ENCODE measurements at regions not wholly inside any gene's neighbourhood (a gene's known extent, or its start where the extent isn't known, plus 50 kb on each side); places are given as distances from the start of the nearest gene placed in this dataset.
"Not testable (repeated sequence)": the region's sequence is repeated elsewhere in the genome, so short reads cannot be mapped to it uniquely, and the experiment has no call there.

- in situ Hi-C loops (cut with HindIII; ENCODE audit: low pct_ligation_motif_present, low pct_unique_long_range_greater_than_20kb, low sequenced_read_pairs): no loop called here
- DNase-seq: no peak
Observed at GRCh38 chr4:59644765-59645164, 1555.4 kb upstream of the ADGRL3 start.

- in situ Hi-C loops (cut with HindIII; ENCODE audit: low pct_ligation_motif_present, low pct_unique_long_range_greater_than_20kb, low sequenced_read_pairs): no loop called here
Observed at GRCh38 chr4:59646082-59646481, 1554.0 kb upstream of the ADGRL3 start.

GRCh38 chr4:59647011-59647410 lies 1553.1 kb upstream of the ADGRL3 start:
- no peak for DNase-seq
- in situ Hi-C loops (cut with HindIII; ENCODE audit: low pct_ligation_motif_present, low pct_unique_long_range_greater_than_20kb, low sequenced_read_pairs): no loop called here

More at GRCh38 chr4:59646082-59646481, 1554.0 kb upstream of the ADGRL3 start:
- DNase-seq: no peak

GRCh38 chr4:59647500-59647899 lies 1552.6 kb upstream of the ADGRL3 start:
- DNase-seq: no peak
- in situ Hi-C loops (cut with HindIII; ENCODE audit: low pct_ligation_motif_present, low pct_unique_long_range_greater_than_20kb, low sequenced_read_pairs): no loop called here

GRCh38 chr4:59650861-59651260 lies 1549.3 kb upstream of the ADGRL3 start:
- DNase-seq: no peak
- in situ Hi-C loops (cut with HindIII; ENCODE audit: low pct_ligation_motif_present, low pct_unique_long_range_greater_than_20kb, low sequenced_read_pairs): no loop called here

DNA sequence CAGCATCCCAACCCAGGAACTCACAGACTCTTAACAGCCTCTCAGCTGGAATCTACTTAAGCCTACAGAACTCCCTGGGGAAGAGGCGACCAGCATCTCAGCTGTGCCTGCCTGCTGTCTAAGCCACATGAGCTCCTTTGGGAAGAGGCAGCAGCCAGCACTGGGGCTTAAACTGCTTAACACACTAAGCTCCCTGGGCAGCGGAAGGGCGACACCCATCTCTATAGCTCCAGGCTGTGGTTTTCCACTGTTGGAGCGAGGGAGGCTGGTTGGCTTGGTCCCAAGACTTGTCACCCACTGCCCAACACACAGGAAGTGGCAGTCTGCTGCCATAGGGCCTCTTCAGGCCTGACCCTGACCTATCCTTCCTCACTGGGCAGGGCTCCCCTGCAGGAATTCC lies 1544.1 kb upstream of the ADGRL3 start:
- DNase-seq: no peak
- in situ Hi-C loops (cut with HindIII; ENCODE audit: low pct_ligation_motif_present, low pct_unique_long_range_greater_than_20kb, low sequenced_read_pairs): no loop called here

GRCh38 chr4:59664771-59665170 lies 1535.4 kb upstream of the ADGRL3 start:
- in situ Hi-C loops (cut with HindIII; ENCODE audit: low pct_ligation_motif_present, low pct_unique_long_range_greater_than_20kb, low sequenced_read_pairs): no loop called here
- DNase-seq: no peak

GRCh38 chr4:59666645-59667044 lies 1533.5 kb upstream of the ADGRL3 start:
- in situ Hi-C loops (cut with HindIII; ENCODE audit: low pct_ligation_motif_present, low pct_unique_long_range_greater_than_20kb, low sequenced_read_pairs): no loop called here
- DNase-seq: no peak

GRCh38 chr4:59671037-59671436 lies 1529.1 kb upstream of the ADGRL3 start:
- DNase-seq: no peak
- in situ Hi-C loops (cut with HindIII; ENCODE audit: low pct_ligation_motif_present, low pct_unique_long_range_greater_than_20kb, low sequenced_read_pairs): no loop called here

DNA sequence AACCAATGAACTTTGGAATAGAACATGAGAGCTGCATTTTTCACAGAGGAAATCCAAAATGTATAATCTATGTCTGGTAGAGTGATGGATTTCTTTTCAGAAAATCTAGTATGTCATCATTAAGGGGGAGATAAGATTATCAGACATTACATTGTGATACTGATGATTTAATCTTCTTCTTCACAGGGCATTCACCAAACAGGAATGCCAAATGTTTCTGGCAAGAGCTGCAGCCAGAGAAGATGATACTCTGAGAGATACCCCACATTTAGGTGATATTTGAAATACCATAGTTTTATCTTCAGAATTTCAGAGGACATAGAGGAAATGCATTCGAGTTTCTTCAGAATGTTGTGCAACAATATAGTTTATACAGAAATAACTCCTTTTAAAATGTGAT lies 1523.7 kb upstream of the ADGRL3 start:
- no peak for DNase-seq
- in situ Hi-C loops (cut with HindIII; ENCODE audit: low pct_ligation_motif_present, low pct_unique_long_range_greater_than_20kb, low sequenced_read_pairs): no loop called here

- DNase-seq; in situ Hi-C loops (cut with HindIII; ENCODE audit: low pct_ligation_motif_present, low pct_unique_long_range_greater_than_20kb, low sequenced_read_pairs): not testable (repeated sequence)
Observed at GRCh38 chr4:59676992-59677391, 1523.1 kb upstream of the ADGRL3 start.

DNA sequence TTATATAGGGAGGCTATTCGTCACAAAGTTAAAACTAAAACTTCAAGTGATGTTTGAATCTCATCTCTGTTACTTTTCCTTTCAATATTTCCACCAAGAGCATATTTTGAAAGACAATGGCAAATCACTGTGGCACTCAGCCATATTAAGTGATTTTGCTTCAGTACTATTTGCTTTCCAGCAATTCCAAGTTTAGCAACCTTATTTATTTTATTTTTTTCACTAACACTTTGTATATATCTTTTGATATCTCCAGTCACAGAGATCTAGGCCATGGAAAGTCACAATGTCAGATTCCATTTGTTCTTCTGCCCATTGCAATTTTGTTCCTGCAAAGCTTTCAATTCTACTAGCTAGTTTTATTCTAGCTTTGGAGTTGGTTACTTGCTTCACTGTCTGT lies 1514.5 kb upstream of the ADGRL3 start:
- in situ Hi-C loops (cut with HindIII; ENCODE audit: low pct_ligation_motif_present, low pct_unique_long_range_greater_than_20kb, low sequenced_read_pairs): no loop called here
- DNase-seq: no peak

DNA sequence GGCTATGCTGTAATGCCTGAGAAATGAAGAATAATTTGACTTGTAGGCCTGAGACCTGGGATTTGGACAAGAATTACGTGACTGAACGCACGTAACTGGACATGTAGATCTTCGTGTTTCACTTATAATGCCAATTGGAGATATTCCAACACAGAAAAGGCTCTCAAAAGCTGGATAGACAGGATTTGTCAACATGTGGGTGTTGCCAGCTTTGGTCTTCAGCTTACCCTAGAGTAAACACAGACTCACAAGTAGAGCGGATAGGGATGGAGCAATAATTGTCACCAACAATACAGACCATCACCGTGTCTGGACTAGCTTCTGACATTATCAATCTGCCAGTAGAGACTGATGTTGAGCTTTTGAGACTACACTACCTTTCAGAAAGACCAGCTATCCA lies 1511.0 kb upstream of the ADGRL3 start:
- DNase-seq: no peak
- in situ Hi-C loops (cut with HindIII; ENCODE audit: low pct_ligation_motif_present, low pct_unique_long_range_greater_than_20kb, low sequenced_read_pairs): no loop called here

DNA sequence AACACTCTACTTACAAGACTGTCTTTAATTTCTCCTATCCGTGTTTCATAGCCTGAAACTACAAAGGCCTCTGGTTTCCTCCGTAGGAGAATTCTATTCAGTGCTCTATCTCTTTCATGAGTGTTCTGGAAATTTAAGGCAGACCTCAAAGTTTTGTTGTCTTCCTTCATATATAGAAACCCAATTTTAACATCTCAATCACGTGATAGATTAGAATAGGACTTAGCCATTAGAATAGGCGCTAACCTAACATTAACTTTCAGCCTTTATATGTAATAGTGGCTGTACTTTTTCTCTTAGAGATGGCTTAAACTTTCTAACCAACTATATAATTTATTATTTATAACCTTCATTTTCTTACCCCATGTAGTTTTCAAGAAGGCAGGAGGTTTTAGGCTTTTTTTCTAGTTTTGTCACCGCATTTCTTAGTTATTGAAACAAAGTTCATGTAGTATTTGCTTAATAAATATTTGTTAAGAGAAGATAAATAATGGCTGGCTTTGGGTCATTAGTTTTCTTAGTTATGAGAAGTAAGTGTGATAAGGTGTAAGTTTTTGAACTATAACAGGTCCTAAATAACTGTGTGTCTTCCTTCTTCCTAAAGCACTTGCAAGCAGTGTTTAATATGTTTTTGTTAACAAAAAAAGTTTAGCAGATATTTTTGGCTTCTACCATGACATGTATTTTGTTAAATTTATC lies 1504.6 kb upstream of the ADGRL3 start:
- in situ Hi-C loops (cut with HindIII; ENCODE audit: low pct_ligation_motif_present, low pct_unique_long_range_greater_than_20kb, low sequenced_read_pairs): no loop called here
- DNase-seq: no peak

- no peak for DNase-seq
- in situ Hi-C loops (cut with HindIII; ENCODE audit: low pct_ligation_motif_present, low pct_unique_long_range_greater_than_20kb, low sequenced_read_pairs): no loop called here
Observed at GRCh38 chr4:59698041-59698440, 1502.1 kb upstream of the ADGRL3 start.

GRCh38 chr4:59700651-59701050 lies 1499.5 kb upstream of the ADGRL3 start:
- no peak for DNase-seq
- in situ Hi-C loops (cut with HindIII; ENCODE audit: low pct_ligation_motif_present, low pct_unique_long_range_greater_than_20kb, low sequenced_read_pairs): no loop called here

GRCh38 chr4:59704616-59705015 lies 1495.5 kb upstream of the ADGRL3 start:
- in situ Hi-C loops (cut with HindIII; ENCODE audit: low pct_ligation_motif_present, low pct_unique_long_range_greater_than_20kb, low sequenced_read_pairs): no loop called here
- DNase-seq: no peak

GRCh38 chr4:59712470-59712869 lies 1487.7 kb upstream of the ADGRL3 start:
- in situ Hi-C loops (cut with HindIII; ENCODE audit: low pct_ligation_motif_present, low pct_unique_long_range_greater_than_20kb, low sequenced_read_pairs): no loop called here

DNA sequence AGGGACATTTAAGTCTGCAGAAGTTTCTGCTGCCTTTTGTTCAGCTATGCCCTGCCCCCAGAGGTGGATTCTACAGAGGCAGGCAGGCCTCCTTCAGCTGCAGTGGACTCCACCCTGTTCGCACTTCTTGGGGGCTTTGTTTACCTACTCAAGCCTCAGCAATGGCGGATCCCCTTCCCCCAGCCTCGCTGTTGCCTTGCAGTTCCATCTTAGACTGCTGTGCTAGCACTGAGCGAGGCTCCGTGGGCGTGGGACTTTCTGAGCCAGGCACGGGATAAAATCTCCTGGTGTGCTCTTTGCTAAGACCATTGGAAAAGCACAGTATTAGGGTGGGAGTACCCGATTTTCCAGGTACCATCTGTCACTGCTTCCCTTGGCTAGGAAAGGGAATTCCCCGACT lies 1475.8 kb upstream of the ADGRL3 start:
- DNase-seq; in situ Hi-C loops (cut with HindIII; ENCODE audit: low pct_ligation_motif_present, low pct_unique_long_range_greater_than_20kb, low sequenced_read_pairs): not testable (repeated sequence)

More at GRCh38 chr4:59712470-59712869, 1487.7 kb upstream of the ADGRL3 start:
- DNase-seq: no peak

DNA sequence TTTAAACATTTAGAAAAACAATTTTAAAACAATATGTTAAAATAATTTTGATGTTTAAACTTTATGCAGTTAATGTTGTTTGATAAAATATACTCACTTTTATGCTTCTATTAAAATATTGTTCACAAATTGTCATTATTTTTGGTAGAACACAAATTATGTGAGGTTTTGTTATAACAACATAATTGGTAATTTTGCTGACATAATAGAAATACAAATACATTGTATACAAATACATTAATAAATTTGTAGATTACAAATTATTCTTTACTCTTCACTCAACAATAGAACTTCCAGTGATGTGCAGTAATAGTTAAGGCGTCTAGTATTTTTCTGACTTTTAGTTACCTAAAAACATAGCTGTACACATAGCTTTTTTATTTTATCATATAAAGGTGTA lies 1472.4 kb upstream of the ADGRL3 start:
- in situ Hi-C loops (cut with HindIII; ENCODE audit: low pct_ligation_motif_present, low pct_unique_long_range_greater_than_20kb, low sequenced_read_pairs): no loop called here
- DNase-seq: no peak

- in situ Hi-C loops (cut with HindIII; ENCODE audit: low pct_ligation_motif_present, low pct_unique_long_range_greater_than_20kb, low sequenced_read_pairs): no loop called here
Observed at GRCh38 chr4:59728496-59728895, 1471.6 kb upstream of the ADGRL3 start.

More at GRCh38 chr4:59728496-59728895, 1471.6 kb upstream of the ADGRL3 start:
- DNase-seq: no peak

Data from ACHN (cell line).